IMR-90 (cell line): ENCODE measurements at regions not wholly inside any gene's neighbourhood (a gene's known extent, or its start where the extent isn't known, plus 50 kb on each side); places are given as distances from the start of the nearest gene placed in this dataset.

ENCODE experiments used
- BHLHE40 ChIP-seq: fragments of 150-350 bp; IDR thresholded peaks from 2 replicates; pipeline ENCODE4 v1.6.1; 2016; ENCODE audit warnings: mild to moderate bottlenecking, low read depth, low read length
- CHD1 ChIP-seq: IDR thresholded peaks from 2 replicates; pipeline ENCODE4 v1.6.1; 2012; ENCODE audit warnings: low read depth, low read length, improper control_type of control experiment
- CTCF ChIP-seq: conservative IDR thresholded peaks from 2 replicates; pipeline ENCODE4 v1.5.1; 2012; ENCODE audit warnings: mild to moderate bottlenecking, low read depth, low read length, improper control_type of control experiment
- MAZ ChIP-seq: IDR thresholded peaks from 2 replicates; pipeline ENCODE4 v1.6.1; 2012; ENCODE audit warnings: low read depth, mild to moderate bottlenecking, low read length, improper control_type of control experiment, moderate library complexity, borderline replicate concordance
- POLR2A ChIP-seq: IDR thresholded peaks from 2 replicates; pipeline ENCODE4 v1.6.1; 2012; ENCODE audit warnings: mild to moderate bottlenecking, low read depth, low read length
- RAD21 ChIP-seq: IDR thresholded peaks from 2 replicates; pipeline ENCODE4 v1.6.1; 2012; ENCODE audit warnings: low read length, improper control_type of control experiment
- RFX5 ChIP-seq: IDR thresholded peaks from 2 replicates; pipeline ENCODE4 v1.8.0; 2012; ENCODE audit warnings: low read depth, mild to moderate bottlenecking, low read length, moderate library complexity
- SMC3 ChIP-seq: fragments of 150-350 bp; IDR thresholded peaks from 2 replicates; pipeline ENCODE4 v1.6.1; 2016; ENCODE audit warnings: low read depth, mild to moderate bottlenecking, antibody characterized with exemption, low read length, moderate library complexity
- TF ChIP-seq, protein P1 (sequence below): fragments of 150-350 bp; IDR thresholded peaks from 2 replicates; pipeline ENCODE4 v1.6.1; 2016; ENCODE audit warnings: low read depth, mild to moderate bottlenecking, low read length, moderate library complexity, borderline replicate concordance
- TF ChIP-seq, protein P2 (sequence below): fragments of 150-350 bp; IDR thresholded peaks from 2 replicates; pipeline ENCODE4 v1.6.1; 2017; ENCODE audit warnings: mild to moderate bottlenecking, antibody characterized with exemption, low read length, low read depth

DNA sequence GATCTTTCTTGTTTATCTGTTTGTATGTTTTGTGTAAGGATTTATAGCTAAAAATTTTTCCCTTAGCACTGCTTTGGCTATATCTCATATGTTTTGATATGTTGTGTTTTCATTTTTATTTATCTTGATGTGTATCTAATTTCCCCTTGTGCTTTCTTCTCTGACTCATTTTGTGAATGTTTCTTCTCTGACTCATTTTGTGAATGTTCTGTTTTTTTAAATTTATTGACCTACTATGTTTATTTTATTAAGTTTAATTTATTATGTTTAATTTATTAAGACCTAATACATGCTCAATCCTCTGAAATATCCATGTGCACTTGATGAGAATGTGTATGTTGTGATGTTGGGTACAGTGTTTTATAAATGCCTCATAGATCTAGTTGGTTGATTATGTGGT, 793.5 kb upstream of the CADM2 start:
- TF ChIP-seq POLR2A (no peak), CTCF (no peak), RAD21 (no peak), CHD1 (no peak), BHLHE40 (no peak), SMC3 (no peak), MAZ (no peak), RFX5 (no peak)
- TF ChIP-seq, protein P1, sequence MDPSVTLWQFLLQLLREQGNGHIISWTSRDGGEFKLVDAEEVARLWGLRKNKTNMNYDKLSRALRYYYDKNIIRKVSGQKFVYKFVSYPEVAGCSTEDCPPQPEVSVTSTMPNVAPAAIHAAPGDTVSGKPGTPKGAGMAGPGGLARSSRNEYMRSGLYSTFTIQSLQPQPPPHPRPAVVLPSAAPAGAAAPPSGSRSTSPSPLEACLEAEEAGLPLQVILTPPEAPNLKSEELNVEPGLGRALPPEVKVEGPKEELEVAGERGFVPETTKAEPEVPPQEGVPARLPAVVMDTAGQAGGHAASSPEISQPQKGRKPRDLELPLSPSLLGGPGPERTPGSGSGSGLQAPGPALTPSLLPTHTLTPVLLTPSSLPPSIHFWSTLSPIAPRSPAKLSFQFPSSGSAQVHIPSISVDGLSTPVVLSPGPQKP, result no peak
- TF ChIP-seq, protein P2, sequence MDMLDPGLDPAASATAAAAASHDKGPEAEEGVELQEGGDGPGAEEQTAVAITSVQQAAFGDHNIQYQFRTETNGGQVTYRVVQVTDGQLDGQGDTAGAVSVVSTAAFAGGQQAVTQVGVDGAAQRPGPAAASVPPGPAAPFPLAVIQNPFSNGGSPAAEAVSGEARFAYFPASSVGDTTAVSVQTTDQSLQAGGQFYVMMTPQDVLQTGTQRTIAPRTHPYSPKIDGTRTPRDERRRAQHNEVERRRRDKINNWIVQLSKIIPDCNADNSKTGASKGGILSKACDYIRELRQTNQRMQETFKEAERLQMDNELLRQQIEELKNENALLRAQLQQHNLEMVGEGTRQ, result no peak
